ENCODE measurements at regions not wholly inside any gene's neighbourhood (a gene's known extent, or its start where the extent isn't known, plus 50 kb on each side); places are given as distances from the start of the nearest gene placed in this dataset.

GRCh38 chr11:70713086-70713835, 314.9 kb downstream of the CTTN start:
- Histone ChIP-seq H3K9me3 (no peaks in the 10 kb centered on the region), H3K27ac (no peak overlapping the region), H3K4me1 (no peaks in the 10 kb centered on the region), H3K4me3 (no peak overlapping the region), H3K36me3 (no peaks in the 10 kb centered on the region), H3K27me3 (no peaks in the 10 kb centered on the region)
- intact Hi-C loops (cut with DNase I; ENCODE audit: low total_unique reads) = no loop called here
- DNase-seq = no peak
- TF ChIP-seq POLR2A (IDR thresholded peaks at IDR 0.05) (no peak), CTCF (IDR thresholded peaks at IDR 0.05) (no peak)

GRCh38 chr11:70713988-70714665, 315.8 kb downstream of the CTTN start:
- Histone ChIP-seq H3K36me3 (no peaks in the 10 kb centered on the region), H3K4me3 (no peak overlapping the region), H3K27ac (no peak overlapping the region), H3K4me1 (no peaks in the 10 kb centered on the region), H3K9me3 (no peaks in the 10 kb centered on the region), H3K27me3 (no peaks in the 10 kb centered on the region)
- no peak for TF ChIP-seq POLR2A (IDR thresholded peaks at IDR 0.05)
- no peak for TF ChIP-seq CTCF (IDR thresholded peaks at IDR 0.05)
- intact Hi-C loops (cut with DNase I; ENCODE audit: low total_unique reads) = no loop called here
- DNase-seq = no peak

- DNase-seq = no peak
- no peaks in the 10 kb centered on the region for H3K9me3 ChIP-seq
- H3K27ac ChIP-seq = no peak overlapping the region
- H3K4me1 ChIP-seq = no peaks in the 10 kb centered on the region
- no peaks in the 10 kb centered on the region for H3K36me3 ChIP-seq
- no peaks in the 10 kb centered on the region for H3K27me3 ChIP-seq
- intact Hi-C loops (cut with DNase I; ENCODE audit: low total_unique reads) = no loop called here
- no peak overlapping the region for H3K4me3 ChIP-seq
- TF ChIP-seq CTCF (IDR thresholded peaks at IDR 0.05) (no peak), POLR2A (IDR thresholded peaks at IDR 0.05) (no peak)
Observed at GRCh38 chr11:70715166-70715951, 317.0 kb downstream of the CTTN start.

- no peak for DNase-seq
- H3K27me3 ChIP-seq = no peaks in the 10 kb centered on the region
- no peaks in the 10 kb centered on the region for H3K4me1 ChIP-seq
- no peak overlapping the region for H3K27ac ChIP-seq
- TF ChIP-seq POLR2A (IDR thresholded peaks at IDR 0.05) = no peak
- TF ChIP-seq CTCF (IDR thresholded peaks at IDR 0.05) = no peak
- H3K9me3 ChIP-seq = no peaks in the 10 kb centered on the region
- no peaks in the 10 kb centered on the region for H3K36me3 ChIP-seq
- H3K4me3 ChIP-seq = no peak overlapping the region
- intact Hi-C loops (cut with DNase I; ENCODE audit: low total_unique reads) = no loop called here
Observed at GRCh38 chr11:70716216-70716615, 317.9 kb downstream of the CTTN start.
